RWPE2 (cell line): ENCODE measurements at regions not wholly inside any gene's neighbourhood (a gene's known extent, or its start where the extent isn't known, plus 50 kb on each side); places are given as distances from the start of the nearest gene placed in this dataset.
"Not testable (repeated sequence)": the region's sequence is repeated elsewhere in the genome, so short reads cannot be mapped to it uniquely, and the experiment has no call there.

Source experiments
- ATAC-seq: fragments of 200-7000 bp; cut with Tn5 transposase; 3 replicates; pipeline ENCODE4 v1.9.1; 2021; ENCODE audit warnings: low read depth
- DNase-seq: peaks from one replicate; pipeline ENCODE4 v3.0.0-alpha.2; 2020; ENCODE audit warnings: low spot score
- H3K27ac ChIP-seq: fragments of 450-650 bp; 2 replicates; pipeline ENCODE4 v1.5.1; 2017; ENCODE audit warnings: mild to moderate bottlenecking; ENCODE audit not compliant: poor library complexity, severe bottlenecking
- H3K27me3 ChIP-seq: fragments of 250-450 bp; sonication (Bioruptor Pico); 2 replicates; pipeline ENCODE4 v1.5.1; 2021; ENCODE audit warnings: mild to moderate bottlenecking, moderate library complexity; ENCODE audit not compliant: insufficient read depth, poor library complexity, severe bottlenecking
- H3K36me3 ChIP-seq: fragments of 250-450 bp; sonication (Bioruptor Pico); 2 replicates; pipeline ENCODE4 v1.5.1; 2020; ENCODE audit warnings: low read depth, mild to moderate bottlenecking, moderate library complexity
- H3K4me1 ChIP-seq: fragments of 250-450 bp; sonication (Bioruptor Pico); 2 replicates; pipeline ENCODE4 v1.5.1; 2021; ENCODE audit warnings: mild to moderate bottlenecking, moderate library complexity; ENCODE audit not compliant: insufficient read depth, poor library complexity, severe bottlenecking
- H3K4me3 ChIP-seq: fragments of 250-450 bp; sonication (Bioruptor Pico); 2 replicates; pipeline ENCODE4 v1.5.1; 2021; ENCODE audit warnings: mild to moderate bottlenecking, moderate library complexity; ENCODE audit not compliant: severe bottlenecking
- H3K9me3 ChIP-seq: fragments of 250-450 bp; sonication (Bioruptor Pico); 2 replicates; pipeline ENCODE4 v1.5.1; 2021; ENCODE audit warnings: mild to moderate bottlenecking, moderate library complexity; ENCODE audit not compliant: severe bottlenecking
- CTCF ChIP-seq: fragments of 450-650 bp; IDR thresholded peaks from one replicate; pipeline ENCODE4 v1.5.1; 2017; ENCODE audit warnings: mild to moderate bottlenecking, moderate library complexity; ENCODE audit not compliant: poor library complexity, severe bottlenecking

GRCh38 chr6:85329196-85329595 lies 120.7 kb upstream of the NT5E start:
- H3K27ac ChIP-seq: no peak overlapping the region
- H3K27me3 ChIP-seq: no peaks in the 10 kb centered on the region
- H3K4me3 ChIP-seq: no peak overlapping the region
- ATAC-seq (no peak), DNase-seq (no peak)
- H3K36me3 ChIP-seq: no peaks in the 10 kb centered on the region
- no peak for TF ChIP-seq CTCF
- H3K9me3 ChIP-seq: no peaks in the 10 kb centered on the region
- no peaks in the 10 kb centered on the region for H3K4me1 ChIP-seq

- H3K4me3 ChIP-seq, H3K9me3 ChIP-seq, DNase-seq, H3K36me3 ChIP-seq, H3K4me1 ChIP-seq, ATAC-seq, H3K27ac ChIP-seq, H3K27me3 ChIP-seq: not testable (repeated sequence)
These were observed 124.1 kb upstream of the NT5E start for GRCh38 chr6:85325811-85326210.

GRCh38 chr6:85323435-85324040 lies 126.3 kb upstream of the NT5E start:
- H3K27me3 ChIP-seq: no peaks in the 10 kb centered on the region
- no peak overlapping the region for H3K27ac ChIP-seq
- TF ChIP-seq CTCF: peak; percentile 89
- H3K4me1 ChIP-seq: no peaks in the 10 kb centered on the region
- H3K9me3 ChIP-seq: no peaks in the 10 kb centered on the region
- H3K4me3 ChIP-seq: no peak overlapping the region
- peak; percentile 86 for ATAC-seq
- H3K36me3 ChIP-seq: no peaks in the 10 kb centered on the region
- no peak for DNase-seq

GRCh38 chr6:85322446-85323105 lies 127.3 kb upstream of the NT5E start:
- H3K4me3 ChIP-seq: no peak overlapping the region
- DNase-seq (no peak), ATAC-seq (no peak)
- no peaks in the 10 kb centered on the region for H3K27me3 ChIP-seq
- no peaks in the 10 kb centered on the region for H3K36me3 ChIP-seq
- H3K27ac ChIP-seq: no peak overlapping the region
- H3K9me3 ChIP-seq: no peaks in the 10 kb centered on the region
- TF ChIP-seq CTCF: no peak
- no peaks in the 10 kb centered on the region for H3K4me1 ChIP-seq

- ATAC-seq: no peak
- TF ChIP-seq CTCF: no peak
- no peak overlapping the region for H3K27ac ChIP-seq
These were observed 128.0 kb upstream of the NT5E start for GRCh38 chr6:85321906-85322305.

More at GRCh38 chr6:85321906-85322305, 128.0 kb upstream of the NT5E start:
- no peaks in the 10 kb centered on the region for H3K4me1 ChIP-seq
- H3K36me3 ChIP-seq: no peaks in the 10 kb centered on the region
- no peaks in the 10 kb centered on the region for H3K27me3 ChIP-seq
- DNase-seq: no peak
- H3K9me3 ChIP-seq: no peaks in the 10 kb centered on the region
- H3K4me3 ChIP-seq: no peak overlapping the region
